ENCODE measurements at regions not wholly inside any gene's neighbourhood (a gene's known extent, or its start where the extent isn't known, plus 50 kb on each side); places are given as distances from the start of the nearest gene placed in this dataset.

- Histone ChIP-seq H3K23ac (ENCODE audit: insufficient read length, low read depth, low read length) (no peak overlapping the region), H3K4ac (ENCODE audit: low read depth, low read length) (no peak overlapping the region), H4K5ac (ENCODE audit: insufficient read length, low read depth, low read length) (no peak overlapping the region), H2AK5ac (ENCODE audit: insufficient read length, low read length) (no peak overlapping the region), H3T11ph (ENCODE audit: low read length) (no peak overlapping the region), H2BK120ac (ENCODE audit: low read depth, low read length, poor library complexity, severe bottlenecking) (no peak overlapping the region), H3K4me1 (ENCODE audit: insufficient read depth, low read length) (no peaks in the 10 kb centered on the region), H3K14ac (ENCODE audit: insufficient read depth, low read length) (no peak overlapping the region), H3K4me2 (ENCODE audit: insufficient read depth, insufficient read length, low read length) (no peak overlapping the region), H3K79me2 (ENCODE audit: insufficient read depth, low read length) (no peaks in the 10 kb centered on the region), H2AFZ (ENCODE audit: low read length) (no peak overlapping the region), H4K8ac (replicated peaks; ENCODE audit: insufficient read length, low read depth, low read length) (no peak overlapping the region), H3K9me3 (ENCODE audit: control insufficient read depth, low read depth, low read length) (no peaks in the 10 kb centered on the region), H4K91ac (ENCODE audit: insufficient read length, low read depth, low read length) (no peak overlapping the region), H3K56ac (ENCODE audit: insufficient read length, low read depth, low read length) (no peak overlapping the region), H3K23me2 (ENCODE audit: insufficient read length, low read depth, low read length, poor library complexity, severe bottlenecking) (no peaks in the 10 kb centered on the region), H2BK15ac (ENCODE audit: low read depth, low read length) (no peak overlapping the region), H4K20me1 (ENCODE audit: control insufficient read depth, insufficient read depth, insufficient read length) (no peaks in the 10 kb centered on the region), H3K18ac (ENCODE audit: insufficient read length, low read depth, low read length) (no peak overlapping the region), H3K9ac (ENCODE audit: extremely low read depth, insufficient read length, low read length) (no peak overlapping the region), H3K27ac (ENCODE audit: insufficient read length, low read depth, low read length) (no peak overlapping the region), H2BK12ac (ENCODE audit: insufficient read length, low read depth, low read length) (no peak overlapping the region), H2BK5ac (ENCODE audit: insufficient read length, low read length) (no peak overlapping the region), H3K79me1 (ENCODE audit: insufficient read depth, low read depth, low read length, poor library complexity, severe bottlenecking) (no peaks in the 10 kb centered on the region), H2BK20ac (ENCODE audit: low read depth, low read length, poor library complexity, severe bottlenecking) (no peak overlapping the region), H3K27me3 (ENCODE audit: insufficient read depth, low read length) (no peaks in the 10 kb centered on the region)
- H3K27ac Mint-ChIP-seq, result no peak overlapping the region
- H3K9me3 Mint-ChIP-seq, result no peaks in the 10 kb centered on the region
- DNase-seq, result no peak
- no peaks in the 10 kb centered on the region for H3K4me1 Mint-ChIP-seq
- H3K4me3 Mint-ChIP-seq, result no peak overlapping the region
- no CpG with 5 or more reads among the region's 3 CpGs for WGBS (ENCODE audit: extremely low coverage, insufficient read length, low lambda C conversion rate)
- no peaks in the 10 kb centered on the region for H3K27me3 Mint-ChIP-seq (ENCODE audit: low read depth)
- H3K36me3 Mint-ChIP-seq (ENCODE audit: insufficient read depth in 1 of 3, low read depth in 3 of 3), result no peaks in the 10 kb centered on the region
- no peak for TF ChIP-seq CTCF (conservative IDR thresholded peaks at IDR 0.05)
Measured at GRCh38 chr5:113789769-113790168, 276.3 kb downstream of the YTHDC2 start.
